C4-2B (cell line): ENCODE measurements at regions not wholly inside any gene's neighbourhood (a gene's known extent, or its start where the extent isn't known, plus 50 kb on each side); places are given as distances from the start of the nearest gene placed in this dataset.

Experiments
- H3K27ac ChIP-seq: fragments of 450-650 bp; 2 replicates; pipeline ENCODE4 v1.5.1; 2017
- ZFX ChIP-seq: fragments of 450-650 bp; IDR thresholded peaks from 2 replicates; pipeline ENCODE4 v1.6.1; 2017
- TF ChIP-seq, protein P1 (sequence below): fragments of 450-650 bp; conservative IDR thresholded peaks from 2 replicates; pipeline ENCODE4 v1.5.1; 2017; ENCODE audit warnings: mild to moderate bottlenecking

DNA sequence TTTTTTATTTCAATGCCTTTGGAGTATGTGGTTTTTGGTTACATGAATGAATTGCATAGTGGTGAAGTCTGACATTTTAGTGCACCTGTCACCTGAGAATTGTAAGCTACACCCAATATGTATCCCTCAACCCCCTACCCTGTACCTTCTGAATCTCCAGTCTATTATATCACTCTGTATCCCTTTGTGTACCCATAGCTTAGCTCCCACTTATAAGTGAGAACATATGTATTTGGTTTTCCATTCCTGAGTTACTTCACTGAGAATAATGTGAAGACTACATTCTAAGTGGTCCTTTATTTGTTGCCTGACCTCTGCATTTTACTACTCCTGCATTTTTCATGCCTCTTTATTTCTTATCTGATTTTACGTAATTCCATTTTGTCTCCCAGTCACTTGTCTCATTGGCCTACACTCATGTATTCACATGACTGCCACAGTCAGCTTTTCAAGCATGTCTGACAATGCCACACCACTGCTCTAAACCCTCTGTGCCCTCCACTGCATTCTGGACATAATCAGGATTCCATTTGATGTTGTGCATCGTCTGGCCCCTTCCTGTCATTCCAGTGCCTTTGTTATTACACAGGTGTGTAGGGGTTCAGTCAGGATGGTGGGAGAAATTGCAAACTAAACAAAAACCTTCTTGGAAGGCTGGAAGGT is 1325.5 kb downstream of the XPNPEP1 start:
- TF ChIP-seq, protein P1, sequence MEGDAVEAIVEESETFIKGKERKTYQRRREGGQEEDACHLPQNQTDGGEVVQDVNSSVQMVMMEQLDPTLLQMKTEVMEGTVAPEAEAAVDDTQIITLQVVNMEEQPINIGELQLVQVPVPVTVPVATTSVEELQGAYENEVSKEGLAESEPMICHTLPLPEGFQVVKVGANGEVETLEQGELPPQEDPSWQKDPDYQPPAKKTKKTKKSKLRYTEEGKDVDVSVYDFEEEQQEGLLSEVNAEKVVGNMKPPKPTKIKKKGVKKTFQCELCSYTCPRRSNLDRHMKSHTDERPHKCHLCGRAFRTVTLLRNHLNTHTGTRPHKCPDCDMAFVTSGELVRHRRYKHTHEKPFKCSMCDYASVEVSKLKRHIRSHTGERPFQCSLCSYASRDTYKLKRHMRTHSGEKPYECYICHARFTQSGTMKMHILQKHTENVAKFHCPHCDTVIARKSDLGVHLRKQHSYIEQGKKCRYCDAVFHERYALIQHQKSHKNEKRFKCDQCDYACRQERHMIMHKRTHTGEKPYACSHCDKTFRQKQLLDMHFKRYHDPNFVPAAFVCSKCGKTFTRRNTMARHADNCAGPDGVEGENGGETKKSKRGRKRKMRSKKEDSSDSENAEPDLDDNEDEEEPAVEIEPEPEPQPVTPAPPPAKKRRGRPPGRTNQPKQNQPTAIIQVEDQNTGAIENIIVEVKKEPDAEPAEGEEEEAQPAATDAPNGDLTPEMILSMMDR = no peak
- no peak for TF ChIP-seq ZFX
- H3K27ac ChIP-seq = no peak overlapping the region

- TF ChIP-seq, protein P1 = no peak
- no peak for TF ChIP-seq ZFX
- H3K27ac ChIP-seq = no peak overlapping the region
Measured at GRCh38 chr10:108597031-108597430, 1326.3 kb downstream of the XPNPEP1 start.

DNA sequence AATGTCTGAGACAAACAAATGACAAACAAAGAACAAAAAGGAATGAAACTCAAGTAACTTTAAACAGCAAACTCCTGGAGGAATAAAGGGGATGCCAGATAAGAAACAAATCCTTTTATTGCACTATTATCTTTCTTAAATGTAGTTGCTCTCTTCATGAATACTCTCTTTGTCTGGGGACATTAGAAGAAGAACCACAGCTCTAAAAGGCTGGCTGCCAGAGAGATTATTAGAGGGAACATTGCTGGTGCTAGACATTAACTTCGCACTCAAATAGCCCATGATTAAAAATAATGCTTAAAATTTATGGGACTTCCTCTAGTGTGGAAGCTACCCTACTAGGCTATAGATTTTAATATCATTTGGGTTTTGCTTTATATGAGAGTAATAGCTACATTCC is 1330.4 kb downstream of the XPNPEP1 start:
- no peak overlapping the region for H3K27ac ChIP-seq
- TF ChIP-seq, protein P1 = no peak
- TF ChIP-seq ZFX = no peak

- no peak overlapping the region for H3K27ac ChIP-seq
- no peak for TF ChIP-seq ZFX
- TF ChIP-seq, protein P1 = no peak
Measured at GRCh38 chr10:108591417-108591816, 1331.9 kb downstream of the XPNPEP1 start.

GRCh38 chr10:108586424-108586823 is 1336.9 kb downstream of the XPNPEP1 start:
- no peak overlapping the region for H3K27ac ChIP-seq
- no peak for TF ChIP-seq ZFX
- TF ChIP-seq, protein P1 = no peak

DNA sequence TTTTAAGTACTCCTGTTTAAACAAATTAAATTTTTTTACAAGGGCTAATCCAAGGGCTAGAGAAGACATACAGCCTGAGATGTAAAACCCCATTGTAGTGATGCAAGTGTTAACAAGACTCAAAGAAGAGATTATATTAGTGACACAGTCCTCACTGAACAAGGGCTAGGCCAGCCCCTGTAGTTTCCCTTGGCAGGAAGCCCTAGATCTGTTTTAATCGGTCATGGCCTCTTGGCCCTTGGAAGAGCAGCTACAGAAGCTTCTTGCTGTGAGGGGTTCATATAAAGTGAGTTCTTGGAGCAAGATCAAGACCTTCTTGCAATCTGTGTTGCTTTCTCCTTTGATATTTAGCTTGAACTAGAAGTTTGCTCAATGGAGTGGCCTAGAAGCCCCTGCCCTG is 1339.4 kb downstream of the XPNPEP1 start:
- TF ChIP-seq ZFX = no peak
- TF ChIP-seq, protein P1 = no peak
- H3K27ac ChIP-seq = no peak overlapping the region

DNA sequence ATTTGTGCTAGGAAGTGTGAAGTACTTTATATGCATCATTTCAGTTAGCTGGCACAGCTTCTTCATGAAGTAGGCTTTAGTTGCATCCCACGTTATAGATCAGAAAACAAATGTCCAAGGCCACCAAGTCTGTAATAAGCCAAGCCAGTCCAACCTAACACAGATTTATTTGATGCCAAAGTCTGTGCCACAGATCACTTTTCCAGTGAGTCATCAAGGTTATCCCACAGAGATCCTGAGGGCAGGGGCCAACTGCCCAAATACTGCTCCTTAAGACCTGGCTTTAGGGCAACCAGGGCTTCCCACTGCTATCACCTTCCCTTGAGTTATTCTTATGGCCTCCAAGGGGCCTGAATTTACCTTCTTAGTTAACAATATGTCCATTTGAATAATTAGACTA is 1340.4 kb downstream of the XPNPEP1 start:
- TF ChIP-seq ZFX = no peak
- H3K27ac ChIP-seq = no peak overlapping the region

GRCh38 chr10:108582387-108582786 is 1340.9 kb downstream of the XPNPEP1 start:
- no peak overlapping the region for H3K27ac ChIP-seq
- TF ChIP-seq, protein P1 = no peak
- TF ChIP-seq ZFX = no peak
